Fibroblast of skin of right quadriceps (primary cell): ENCODE measurements at regions not wholly inside any gene's neighbourhood (a gene's known extent, or its start where the extent isn't known, plus 50 kb on each side); places are given as distances from the start of the nearest gene placed in this dataset.
"Not testable (repeated sequence)": the region's sequence is repeated elsewhere in the genome, so short reads cannot be mapped to it uniquely, and the experiment has no call there.

Source experiments
- DNase-seq: peaks from one replicate; pipeline ENCODE4 v3.0.0-alpha.2; 2013

DNA sequence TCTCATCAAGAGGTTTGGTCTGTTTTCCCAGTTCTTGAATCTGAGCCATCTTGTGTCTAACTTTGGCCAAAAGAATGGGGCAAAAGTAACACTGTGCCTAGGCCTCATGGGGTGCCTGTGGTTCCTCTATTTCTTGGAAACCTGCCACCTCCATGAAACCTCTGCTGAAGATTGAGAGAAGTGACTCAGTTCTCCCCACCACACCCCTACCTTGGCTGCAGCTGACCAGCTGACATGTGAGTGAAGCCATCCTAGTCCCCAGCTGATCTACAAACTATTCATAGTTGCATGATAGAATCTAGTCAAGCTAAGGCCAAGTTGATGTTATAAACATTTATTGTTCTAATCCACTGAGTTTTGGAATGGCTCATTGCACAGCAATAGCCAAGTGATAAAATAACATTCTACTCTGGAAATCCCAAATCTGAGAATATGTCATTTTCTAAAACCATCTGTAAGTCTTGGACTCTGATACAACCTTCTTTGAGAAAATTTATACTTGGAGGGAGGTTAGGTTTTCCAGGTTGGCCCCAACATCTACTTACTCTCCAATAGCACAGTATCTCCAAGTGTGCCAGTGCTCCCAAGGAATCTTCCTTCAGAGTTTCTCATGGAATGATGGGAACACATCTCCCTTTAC is 107.0 kb upstream of the SMLR1 start:
- no peak for DNase-seq

DNA sequence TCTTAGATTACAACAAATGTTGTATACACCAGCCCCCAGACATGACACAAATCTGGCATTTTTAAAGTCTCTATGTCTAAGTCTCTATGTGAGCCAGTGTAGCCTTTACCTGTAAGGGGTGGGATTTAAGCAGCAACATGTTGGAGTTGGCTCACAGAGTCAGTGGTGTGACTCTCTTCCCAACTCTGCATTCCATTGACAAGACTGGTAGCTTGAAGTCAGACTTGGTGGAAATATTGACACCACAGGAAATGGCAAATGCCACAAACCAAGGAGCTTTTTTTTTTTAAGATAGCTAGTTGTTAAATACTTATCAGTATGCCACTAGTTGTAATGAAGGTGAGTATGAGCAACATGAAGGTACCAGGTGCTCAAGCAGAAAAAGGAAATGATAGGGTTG is 103.1 kb upstream of the SMLR1 start:
- DNase-seq: no peak

DNA sequence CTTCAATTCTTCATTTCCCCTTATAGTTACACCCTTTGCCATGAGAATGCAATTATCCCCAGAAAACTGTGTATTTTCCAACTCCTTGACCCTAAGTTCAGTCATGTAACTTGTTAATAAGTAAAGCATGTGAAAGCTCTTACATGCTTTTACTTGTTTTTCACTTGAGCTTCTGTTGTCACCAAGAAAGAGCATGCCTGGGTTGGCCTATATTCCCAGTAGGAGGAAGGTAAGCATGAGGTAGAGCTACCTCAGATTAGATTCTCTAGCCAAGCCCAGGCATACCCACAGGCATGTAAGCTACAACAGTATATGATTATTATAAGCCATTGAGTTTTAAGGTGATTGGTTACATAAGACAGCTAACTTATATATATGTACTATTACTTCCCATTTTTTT is 101.7 kb upstream of the SMLR1 start:
- no peak for DNase-seq

DNA sequence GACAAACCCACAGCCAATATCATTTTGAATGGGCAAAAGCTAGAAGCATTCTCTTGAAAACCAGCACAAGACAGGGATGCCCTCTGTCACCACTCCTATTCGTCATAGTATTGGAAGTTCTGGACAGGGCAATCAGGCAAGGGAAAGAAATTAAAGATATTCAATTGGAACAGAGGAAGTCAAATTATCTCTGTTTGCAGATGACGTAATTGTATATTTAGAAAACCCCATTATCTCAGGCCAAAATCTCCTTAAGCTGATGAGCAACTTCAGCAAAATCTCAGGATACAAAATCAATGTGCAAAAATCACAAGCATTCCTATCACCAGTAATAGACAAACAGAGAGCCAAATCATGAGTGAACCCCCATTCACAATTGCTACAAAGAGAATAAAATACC is 99.1 kb upstream of the SMLR1 start:
- DNase-seq: not testable (repeated sequence)

DNA sequence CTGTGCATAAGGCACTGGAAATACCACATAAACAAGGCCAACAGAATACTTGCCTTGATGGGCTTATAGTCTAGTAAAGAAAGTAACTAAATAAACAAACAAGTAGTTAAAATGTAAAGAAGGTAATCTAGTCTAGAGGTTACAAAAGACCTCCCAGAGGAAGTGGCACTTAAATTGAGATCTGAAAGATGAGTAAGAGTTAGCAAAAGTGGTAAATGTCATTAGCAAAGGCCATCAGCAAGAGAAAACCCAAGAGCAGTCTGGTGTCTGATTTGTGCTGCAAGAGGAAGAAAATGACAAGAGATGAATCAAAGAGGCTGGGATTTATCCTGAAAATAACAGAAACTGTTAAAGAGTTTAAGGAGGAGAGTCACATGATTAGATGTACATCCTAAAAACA is 96.6 kb upstream of the SMLR1 start:
- DNase-seq: no peak

DNA sequence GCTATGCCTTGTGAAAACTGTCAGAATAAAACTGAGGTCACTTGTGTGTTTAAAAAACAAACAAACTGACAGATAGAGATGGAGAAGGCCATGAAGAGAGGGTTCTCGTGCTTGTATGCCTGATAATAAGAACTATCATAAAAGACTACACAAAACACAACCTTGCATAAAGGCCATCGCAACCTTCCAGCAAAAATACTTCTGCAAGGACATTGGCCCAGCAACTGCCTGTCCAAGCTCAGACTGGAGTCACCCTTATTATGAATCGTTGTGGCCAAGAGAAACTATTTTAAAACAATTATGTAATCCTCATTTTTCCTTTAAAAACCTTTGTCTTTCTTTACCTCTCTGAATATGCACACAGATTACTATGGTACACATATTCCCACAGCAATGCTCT is 93.0 kb upstream of the SMLR1 start:
- DNase-seq: no peak

DNA sequence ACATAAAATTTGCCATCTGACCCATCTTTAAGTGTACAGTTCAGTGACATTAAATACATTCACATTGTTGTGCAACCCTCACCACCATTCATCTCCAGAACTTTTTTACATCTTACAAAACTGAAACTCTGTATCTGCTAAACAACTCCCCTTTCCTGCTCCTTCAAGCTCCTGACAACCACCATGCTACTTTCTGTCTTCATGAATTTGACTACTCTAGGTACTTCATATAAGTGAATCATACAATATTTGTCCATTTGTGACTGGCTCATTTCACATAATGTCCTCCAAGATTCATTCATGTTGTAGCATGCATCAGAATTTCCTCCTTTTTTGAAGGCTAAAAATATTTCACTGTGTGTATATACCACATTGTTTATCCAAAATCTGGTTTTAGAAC is 86.9 kb upstream of the SMLR1 start:
- DNase-seq: no peak

DNA sequence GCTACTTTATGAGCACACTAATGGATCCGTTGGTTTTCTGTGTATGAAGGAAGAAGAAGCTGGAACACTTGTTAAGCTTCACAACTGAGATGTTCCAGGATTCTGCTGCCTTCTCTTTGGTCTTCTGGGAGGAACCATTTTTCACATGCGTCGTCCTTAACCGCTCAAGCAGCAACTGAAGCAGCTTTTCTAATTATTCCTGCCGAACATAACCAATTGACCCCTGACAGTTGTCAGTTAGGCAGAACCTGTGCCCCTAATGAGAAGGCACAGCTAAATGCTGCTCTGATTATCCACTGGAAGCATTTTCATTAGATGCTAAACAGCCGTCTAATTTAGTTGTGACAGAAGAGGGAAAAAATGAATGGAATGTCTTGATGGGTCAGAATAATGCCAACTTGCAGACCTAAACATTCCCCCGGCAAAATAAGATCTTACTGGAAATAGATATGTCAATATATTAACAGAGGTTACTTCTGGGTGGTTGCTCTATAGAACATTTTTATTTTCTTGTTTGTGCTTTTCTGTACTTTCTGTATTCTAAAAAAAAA is 85.0 kb upstream of the SMLR1 start:
- peak; percentile 45 for DNase-seq

DNA sequence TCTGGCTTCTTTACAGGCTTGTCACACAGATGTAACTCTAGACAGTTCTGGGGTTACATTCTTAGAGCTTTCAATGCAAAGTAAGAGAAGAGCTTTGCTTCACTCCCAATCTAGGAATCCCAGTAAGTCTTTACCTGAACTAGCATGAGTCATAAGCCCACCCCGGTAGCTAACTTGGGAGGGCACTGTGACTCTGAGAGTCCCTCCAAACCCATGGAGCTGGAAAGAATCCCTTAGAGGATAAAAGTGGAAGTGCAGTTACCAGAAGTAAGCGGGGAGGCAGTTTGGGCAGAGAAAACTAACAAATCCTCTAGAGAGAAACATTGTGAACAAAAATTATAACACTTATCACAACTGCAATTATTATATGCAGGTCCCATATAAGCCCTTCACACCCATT is 84.0 kb upstream of the SMLR1 start:
- DNase-seq: no peak

DNA sequence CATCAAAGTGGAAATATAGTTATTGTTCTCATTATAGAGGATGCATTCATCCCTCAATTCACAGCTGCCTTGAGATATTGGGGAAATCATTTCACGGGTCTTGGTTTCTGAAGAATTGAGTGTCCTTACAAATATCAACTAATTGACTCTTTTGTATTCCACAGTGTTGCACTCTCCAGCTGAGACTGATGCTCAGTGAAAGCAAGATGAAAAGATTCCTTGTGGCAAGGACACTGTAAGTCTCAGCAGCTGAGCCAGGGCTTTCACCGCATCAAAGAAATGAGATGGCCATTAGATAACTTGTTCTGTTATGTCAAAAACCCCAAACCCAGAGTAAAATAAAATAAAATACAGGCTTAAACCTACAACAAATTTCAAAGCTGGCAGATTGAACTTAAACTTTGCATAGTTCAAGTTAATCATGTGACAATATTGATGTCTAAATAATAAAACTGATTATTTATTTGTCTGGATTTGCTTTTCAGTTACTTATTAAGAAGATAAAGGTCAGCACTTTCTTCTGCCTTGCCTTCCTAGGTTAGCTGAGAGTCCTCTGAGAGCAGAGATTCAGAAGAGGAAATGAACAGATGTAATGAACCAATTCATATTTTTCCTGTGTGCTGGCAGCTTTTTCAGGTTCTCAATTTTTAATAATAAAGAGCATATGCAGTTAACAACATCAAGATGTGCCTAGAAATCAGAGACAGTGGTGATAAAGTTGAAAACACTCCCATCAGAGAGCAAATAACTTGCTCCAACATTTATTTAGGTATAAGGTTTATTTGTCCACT is 82.4 kb upstream of the SMLR1 start:
- DNase-seq: peak; percentile 18

DNA sequence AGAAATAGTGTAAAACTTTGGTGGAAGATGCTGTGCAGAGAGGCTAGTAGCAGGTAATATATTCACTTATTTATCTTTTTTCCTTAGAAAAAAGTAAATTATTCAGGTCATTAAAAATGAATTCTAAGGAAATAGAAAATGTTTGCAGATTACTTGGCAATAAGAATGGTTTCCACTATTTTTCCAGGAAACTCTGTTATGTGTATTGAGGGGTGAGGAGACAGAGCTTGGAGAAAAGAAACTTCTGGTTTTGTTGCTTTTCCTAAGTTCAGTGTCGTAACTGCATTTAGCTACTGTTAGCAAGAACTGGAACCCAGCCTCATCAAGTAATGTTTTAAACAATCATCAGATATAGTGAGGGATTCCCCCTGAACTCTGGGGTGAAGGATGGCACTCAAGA is 79.2 kb upstream of the SMLR1 start:
- no peak for DNase-seq

DNA sequence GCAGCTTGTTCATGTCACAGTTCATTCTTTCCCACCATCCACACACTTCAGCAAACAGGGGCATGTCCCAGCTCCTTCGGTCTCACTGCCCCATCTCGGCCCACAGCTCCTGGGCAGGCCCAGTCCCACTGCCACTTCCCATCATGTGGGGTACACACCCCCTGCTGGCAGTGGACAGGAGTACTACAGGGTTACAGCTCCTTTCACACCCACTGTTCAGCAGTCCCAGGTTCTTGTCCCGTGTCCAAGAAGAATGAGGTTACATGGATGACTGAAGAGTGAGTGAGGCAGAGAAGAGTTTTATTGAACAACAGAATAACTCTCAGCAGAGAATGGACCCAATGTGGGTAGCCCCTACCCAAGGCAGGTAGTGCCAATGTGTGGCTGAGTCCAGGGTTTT is 77.8 kb upstream of the SMLR1 start:
- DNase-seq: no peak

DNA sequence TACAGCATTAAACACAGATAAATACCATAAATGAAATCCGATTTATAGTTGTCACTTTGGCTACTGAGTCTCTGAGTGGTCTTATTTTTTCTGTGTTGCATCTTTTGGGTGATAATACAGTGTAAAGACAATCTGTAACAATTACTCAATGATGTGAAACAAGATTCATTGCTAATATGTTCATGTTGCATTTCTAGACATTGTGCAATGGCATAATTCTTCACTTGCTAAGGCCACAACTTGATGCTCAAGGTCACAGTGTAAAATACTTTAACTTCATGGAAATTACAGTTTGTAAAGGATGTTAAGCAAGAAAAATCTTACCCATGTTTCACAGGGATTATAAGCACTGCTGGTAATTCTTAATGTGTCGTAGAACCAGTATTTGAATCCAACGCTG is 74.9 kb upstream of the SMLR1 start:
- peak; percentile 66 for DNase-seq

DNA sequence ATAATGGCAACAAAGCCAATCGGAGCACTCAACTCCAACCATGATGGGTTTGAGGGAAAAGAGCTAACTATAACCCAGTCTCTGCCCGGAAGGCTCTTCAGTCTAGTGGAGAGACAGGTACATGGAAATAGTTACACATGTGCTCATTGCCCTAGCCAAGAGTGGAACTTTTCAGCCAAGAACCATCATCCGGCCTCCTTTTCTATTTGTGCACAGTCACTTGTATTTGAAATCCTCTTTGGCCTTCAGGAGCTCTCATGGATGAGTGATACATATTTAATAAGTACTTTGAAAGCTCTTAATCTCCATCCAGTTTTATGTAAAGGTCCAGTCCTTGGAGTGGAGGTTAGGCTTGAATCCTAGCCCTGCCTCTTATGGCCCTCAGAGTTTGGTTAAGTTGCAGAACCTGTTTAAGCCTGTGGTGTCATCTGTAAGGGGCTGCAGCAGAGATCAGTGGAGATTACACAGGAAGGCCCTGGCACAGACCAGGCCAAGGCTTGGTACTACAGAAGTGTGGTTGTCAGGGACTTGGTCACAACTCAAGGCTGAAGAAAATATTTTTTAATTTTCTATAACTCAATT is 72.3 kb upstream of the SMLR1 start:
- no peak for DNase-seq

DNA sequence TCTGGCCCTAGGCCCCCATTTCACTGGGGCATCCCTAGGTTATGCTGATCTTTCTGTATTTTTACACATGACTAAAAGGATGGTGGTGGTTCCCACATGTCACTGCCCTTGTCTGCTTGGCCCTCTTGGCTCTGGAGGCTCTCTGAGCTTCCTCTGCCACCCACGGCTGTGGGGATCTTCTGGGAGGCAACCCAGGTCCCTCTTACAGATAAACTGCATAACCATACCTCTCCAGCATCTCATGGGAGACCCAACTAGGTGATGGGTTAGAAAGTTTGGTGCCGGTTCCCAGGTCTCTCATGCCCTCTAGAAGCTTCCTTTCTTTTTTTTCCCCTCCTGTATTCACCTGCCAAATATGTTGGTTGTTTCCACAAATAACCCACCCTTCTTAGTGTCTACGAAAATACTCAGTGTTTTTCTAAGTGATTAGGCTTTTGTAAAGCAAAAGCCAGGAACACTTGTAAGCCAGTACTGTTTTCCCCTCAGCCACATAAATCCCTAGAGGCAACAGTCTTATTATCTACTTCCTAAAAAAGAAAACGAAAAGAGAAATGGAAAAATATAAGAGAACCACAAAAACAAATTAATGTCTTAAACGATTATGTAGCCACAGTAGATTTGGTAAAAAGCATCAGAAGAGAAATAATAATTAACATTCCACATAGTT is 71.7 kb upstream of the SMLR1 start:
- DNase-seq: no peak

DNA sequence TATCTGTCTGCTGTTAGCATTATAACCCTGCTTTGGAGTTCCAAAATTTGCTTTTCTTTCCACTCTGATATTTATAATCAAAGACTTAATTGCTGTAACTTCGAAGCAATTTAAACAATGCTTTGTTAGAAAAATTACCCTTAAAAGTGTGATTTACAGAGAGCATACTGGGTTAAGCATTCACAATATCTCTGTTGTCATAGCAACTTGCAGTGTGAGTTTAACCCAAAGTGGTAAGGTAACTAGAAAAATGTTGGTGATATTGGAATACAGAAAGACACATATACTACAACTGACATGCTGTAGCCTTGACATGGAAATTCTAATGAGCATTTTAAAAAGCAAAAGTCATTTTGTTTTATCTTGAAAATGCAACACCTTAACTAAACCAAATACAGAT is 70.4 kb upstream of the SMLR1 start:
- DNase-seq: no peak

DNA sequence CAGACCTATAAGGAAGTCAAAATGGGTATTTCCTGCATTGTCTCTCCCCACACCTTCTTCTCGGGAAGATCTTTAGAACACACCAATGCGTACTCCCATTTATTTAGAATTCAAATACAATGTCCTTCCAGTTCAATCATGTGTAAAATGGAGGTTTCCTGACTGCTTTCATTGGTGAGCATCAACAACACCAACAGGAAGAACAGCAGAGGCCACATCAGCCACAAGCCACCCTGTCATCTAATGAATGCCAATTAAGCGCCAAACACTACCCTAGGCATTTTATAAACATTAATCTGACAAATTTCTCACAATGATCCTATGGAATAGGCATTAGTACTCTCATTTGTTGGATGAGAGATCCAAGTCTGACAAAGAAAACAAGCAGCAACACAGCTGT is 68.4 kb upstream of the SMLR1 start:
- no peak for DNase-seq

DNA sequence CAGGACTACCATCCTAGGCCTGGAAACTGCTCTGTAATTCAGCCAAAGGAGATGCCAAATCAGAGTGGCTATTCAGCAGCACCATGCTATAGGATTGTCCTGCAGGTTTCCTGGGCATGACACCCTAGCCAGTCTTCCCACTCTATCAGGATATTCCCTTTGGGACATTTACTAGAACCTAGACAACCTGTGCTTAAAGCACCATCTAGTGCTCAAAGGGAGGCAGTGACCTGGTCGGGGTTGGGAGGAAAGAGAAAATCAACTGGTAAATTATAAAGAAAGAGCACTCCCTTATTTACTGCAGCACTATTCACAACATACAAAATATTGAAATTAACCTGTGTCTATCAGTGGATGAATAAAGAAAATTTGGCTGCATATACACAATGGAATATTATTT is 67.2 kb upstream of the SMLR1 start:
- DNase-seq: peak; percentile 48

DNA sequence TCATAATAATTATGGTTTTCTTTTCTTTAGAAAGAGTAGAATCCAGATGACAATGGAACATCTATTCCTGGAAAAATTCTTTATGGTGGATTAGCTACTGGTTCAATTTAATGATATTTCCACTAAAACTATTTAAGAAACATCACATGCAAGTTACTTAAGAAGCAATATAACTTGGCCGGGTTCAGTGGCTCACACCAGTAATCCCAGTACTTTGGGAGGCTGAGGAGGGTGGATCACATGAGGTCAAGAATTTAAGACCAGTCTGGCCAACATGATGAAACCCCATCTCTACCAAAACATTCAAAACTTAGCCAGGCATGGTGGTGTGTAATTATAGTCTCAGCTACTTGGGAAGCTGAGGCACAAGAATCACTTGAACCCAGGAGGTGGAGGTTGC is 65.9 kb upstream of the SMLR1 start:
- no peak for DNase-seq

DNA sequence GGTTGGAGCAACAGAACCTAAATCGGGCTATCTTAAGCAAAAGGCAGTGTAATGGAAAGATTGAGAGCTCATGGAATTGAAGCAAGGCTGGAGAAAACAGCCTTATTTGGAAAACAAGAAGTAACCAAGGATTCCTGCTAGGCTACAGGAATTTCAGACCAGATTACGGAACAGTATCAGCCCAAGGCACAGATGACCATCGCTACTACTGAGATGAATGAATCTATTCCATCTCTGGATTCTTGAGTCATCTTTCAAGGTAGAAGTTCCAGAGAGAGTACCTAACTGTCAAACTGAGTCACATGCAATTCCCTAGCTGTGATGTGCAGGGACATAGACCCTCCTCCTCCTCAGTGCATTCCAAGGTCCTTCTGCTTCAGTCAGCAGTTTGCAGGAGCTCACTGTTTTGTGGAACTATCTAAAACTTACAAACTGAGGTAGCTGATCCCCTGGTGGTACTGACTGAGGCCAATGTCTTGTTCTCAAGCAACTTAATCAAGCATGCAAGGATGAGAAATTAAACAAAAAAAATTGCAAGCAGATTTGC is 62.0 kb upstream of the SMLR1 start:
- DNase-seq: no peak

DNA sequence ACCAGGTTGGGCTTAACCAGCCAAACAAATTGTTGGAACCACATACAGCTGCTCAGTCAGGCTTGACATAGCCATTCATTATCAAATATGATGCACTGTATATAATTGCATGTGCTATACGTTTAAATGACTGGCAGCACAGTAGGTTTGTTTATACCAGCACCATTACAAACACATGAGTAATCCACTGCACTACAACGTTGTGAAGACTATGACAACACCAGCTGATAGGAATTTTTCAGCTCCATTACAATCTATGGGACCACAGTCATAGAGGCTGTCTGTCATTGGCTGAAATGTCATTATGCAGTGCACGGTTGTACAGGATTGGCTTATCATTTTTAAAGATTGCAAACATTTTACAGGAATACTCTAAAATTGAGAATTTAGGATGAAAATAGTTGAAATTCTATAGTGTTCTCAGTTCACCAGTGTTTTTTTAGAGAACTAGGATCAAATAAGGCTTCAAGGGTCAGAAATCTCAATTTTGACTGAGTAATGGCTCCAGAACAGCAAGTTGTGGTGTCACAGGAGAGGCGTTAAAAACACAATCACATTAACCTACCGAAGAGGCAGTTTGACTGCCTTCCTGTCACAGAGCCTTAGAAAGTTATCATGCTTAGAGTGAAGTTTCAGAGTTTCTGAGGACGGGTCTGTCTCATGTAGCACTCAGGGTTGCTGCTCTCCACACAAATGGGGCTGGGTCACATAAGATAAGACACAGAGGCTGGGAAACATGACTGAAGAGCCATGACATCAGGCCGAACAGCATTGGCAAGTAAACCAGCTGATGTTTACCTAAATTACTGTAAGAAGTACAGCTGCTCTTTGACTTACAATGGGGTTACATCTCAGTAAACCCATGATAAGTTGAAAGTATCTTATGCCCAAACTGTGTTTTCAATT is 60.7 kb upstream of the SMLR1 start:
- peak; percentile 17 for DNase-seq

DNA sequence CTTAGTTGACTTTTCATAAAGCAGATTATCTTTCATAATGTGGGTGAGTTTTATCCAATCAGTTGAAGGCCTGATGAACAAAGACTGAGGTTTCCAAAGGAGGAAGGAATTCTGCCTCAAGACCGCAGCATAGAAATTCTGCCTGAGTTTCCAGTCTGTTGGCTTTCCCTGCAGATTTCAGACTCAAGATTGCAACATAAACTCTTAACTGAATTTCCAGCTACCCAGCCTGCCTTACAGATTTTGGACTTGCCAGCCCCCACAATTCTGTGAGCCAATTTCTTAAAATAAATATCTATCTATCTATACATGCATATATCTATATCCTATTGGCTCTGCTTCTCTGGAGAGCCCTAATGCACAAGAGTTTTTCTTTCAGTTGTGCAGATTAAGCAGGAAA is 57.3 kb upstream of the SMLR1 start:
- no peak for DNase-seq
